Peyer's patch (tissue), 4 donors: ENCODE measurements at regions not wholly inside any gene's neighbourhood (a gene's known extent, or its start where the extent isn't known, plus 50 kb on each side); places are given as distances from the start of the nearest gene placed in this dataset.
"Not testable (repeated sequence)": the region's sequence is repeated elsewhere in the genome, so short reads cannot be mapped to it uniquely, and the experiment has no call there.

ENCODE experiments used
- DNase-seq, 3 donors: peaks; one replicate each; pipeline ENCODE4 v3.0.0-alpha.2; 2017 to 2019
- H3K27ac ChIP-seq, 4 donors: fragments of 200-600 bp; sonication (generic); one replicate each; pipeline ENCODE4 v1.5.1; 2016 to 2019
- H3K27me3 ChIP-seq, 2 donors: fragments of 200-600 bp; sonication (generic); one replicate each; pipeline ENCODE4 v1.5.1; 2019
- H3K36me3 ChIP-seq, 3 donors: fragments of 200-600 bp; sonication (generic); one replicate each; pipeline ENCODE4 v1.5.1; 2016 to 2019
- H3K4me1 ChIP-seq, 4 donors: fragments of 200-600 bp; sonication (generic); one replicate each; pipeline ENCODE4 v1.5.1; 2016 to 2019
- H3K4me3 ChIP-seq, 4 donors: fragments of 200-600 bp; sonication (generic); 1 replicate in 3 of 4; 2 replicates in 1 of 4; pipeline ENCODE4 v1.5.1; 2016 to 2019; ENCODE audit warnings: mild to moderate bottlenecking in 1 of 4
- H3K9me3 ChIP-seq, 4 donors: fragments of 200-600 bp; sonication (generic); one replicate each; pipeline ENCODE4 v1.5.1; 2016 to 2019; ENCODE audit warnings: mild to moderate bottlenecking in 1 of 4
- POLR2A ChIP-seq, 2 donors: fragments of 450-650 bp; IDR thresholded peaks; one replicate each; pipeline ENCODE4 v1.5.1; 2017; ENCODE audit warnings: antibody characterized with exemption in 2 of 2, mild to moderate bottlenecking in 2 of 2, moderate library complexity in 2 of 2
- TF ChIP-seq, protein P1 (sequence below), 6 experiments: fragments of 450-650 bp in 4 of 6; fragments of 200-600 bp in 2 of 6; sonication (generic) in 1 of 6; IDR thresholded peaks; one replicate each; pipeline ENCODE4 v1.5.1; 2017 to 2019; ENCODE audit warnings: antibody characterized with exemption in 6 of 6, mild to moderate bottlenecking in 3 of 6, moderate library complexity in 1 of 6

DNA sequence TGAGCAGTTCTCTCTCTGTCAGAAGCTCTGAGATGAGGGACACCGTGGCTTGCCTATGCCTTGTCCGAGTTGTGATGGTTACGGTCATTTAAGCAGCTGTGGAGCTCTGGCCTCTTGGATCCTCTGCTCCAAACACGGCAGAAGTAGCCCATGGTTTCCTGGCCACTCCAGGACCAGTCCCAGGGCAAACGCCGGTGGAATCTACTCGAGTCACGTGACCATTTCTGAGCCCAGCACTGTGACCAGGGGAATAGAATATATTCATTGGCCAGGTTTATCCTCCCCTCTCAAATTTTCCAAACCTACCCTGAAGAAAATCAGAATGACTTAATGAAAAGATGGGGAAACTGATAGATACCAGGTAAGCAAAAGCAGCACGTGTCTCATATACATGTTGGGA is 152.8 kb downstream of the TTLL2 start:
- no peak for DNase-seq
- no peaks in the 10 kb centered on the region for H3K9me3 ChIP-seq
- H3K36me3 ChIP-seq: no peaks in the 10 kb centered on the region
- H3K27me3 ChIP-seq: no peaks in the 10 kb centered on the region
- H3K4me1 ChIP-seq: no peaks in the 10 kb centered on the region
- TF ChIP-seq, protein P1, sequence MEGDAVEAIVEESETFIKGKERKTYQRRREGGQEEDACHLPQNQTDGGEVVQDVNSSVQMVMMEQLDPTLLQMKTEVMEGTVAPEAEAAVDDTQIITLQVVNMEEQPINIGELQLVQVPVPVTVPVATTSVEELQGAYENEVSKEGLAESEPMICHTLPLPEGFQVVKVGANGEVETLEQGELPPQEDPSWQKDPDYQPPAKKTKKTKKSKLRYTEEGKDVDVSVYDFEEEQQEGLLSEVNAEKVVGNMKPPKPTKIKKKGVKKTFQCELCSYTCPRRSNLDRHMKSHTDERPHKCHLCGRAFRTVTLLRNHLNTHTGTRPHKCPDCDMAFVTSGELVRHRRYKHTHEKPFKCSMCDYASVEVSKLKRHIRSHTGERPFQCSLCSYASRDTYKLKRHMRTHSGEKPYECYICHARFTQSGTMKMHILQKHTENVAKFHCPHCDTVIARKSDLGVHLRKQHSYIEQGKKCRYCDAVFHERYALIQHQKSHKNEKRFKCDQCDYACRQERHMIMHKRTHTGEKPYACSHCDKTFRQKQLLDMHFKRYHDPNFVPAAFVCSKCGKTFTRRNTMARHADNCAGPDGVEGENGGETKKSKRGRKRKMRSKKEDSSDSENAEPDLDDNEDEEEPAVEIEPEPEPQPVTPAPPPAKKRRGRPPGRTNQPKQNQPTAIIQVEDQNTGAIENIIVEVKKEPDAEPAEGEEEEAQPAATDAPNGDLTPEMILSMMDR (IDR thresholded peaks at IDR 0.05): no peak
- TF ChIP-seq POLR2A (IDR thresholded peaks at IDR 0.05): no peak
- no peak overlapping the region for H3K27ac ChIP-seq
- no peak overlapping the region for H3K4me3 ChIP-seq

DNA sequence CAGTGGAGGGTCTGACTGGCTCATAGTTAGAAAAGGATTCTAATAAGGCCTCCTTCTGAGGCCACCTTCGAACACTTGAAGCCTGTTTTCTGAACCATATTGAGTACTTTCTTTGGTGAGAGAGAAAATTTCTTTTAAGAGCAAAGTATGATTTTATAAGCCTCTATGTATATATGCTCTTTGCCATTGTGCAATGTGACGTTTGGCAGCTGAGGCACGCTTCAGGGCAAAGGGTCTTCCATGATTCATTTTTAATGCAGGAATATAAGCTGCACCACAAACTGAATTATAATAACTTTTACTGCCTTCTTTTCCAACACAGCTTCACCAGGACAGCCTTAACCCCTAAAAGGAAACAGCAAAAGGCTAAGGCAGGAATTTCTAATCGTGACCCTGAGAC is 154.4 kb downstream of the TTLL2 start:
- no peak for DNase-seq
- Histone ChIP-seq H3K36me3 (no peaks in the 10 kb centered on the region), H3K27ac (no peak overlapping the region), H3K27me3 (no peaks in the 10 kb centered on the region), H3K4me3 (no peak overlapping the region), H3K9me3 (no peaks in the 10 kb centered on the region), H3K4me1 (no peaks in the 10 kb centered on the region)
- TF ChIP-seq POLR2A (IDR thresholded peaks at IDR 0.05): no peak

DNA sequence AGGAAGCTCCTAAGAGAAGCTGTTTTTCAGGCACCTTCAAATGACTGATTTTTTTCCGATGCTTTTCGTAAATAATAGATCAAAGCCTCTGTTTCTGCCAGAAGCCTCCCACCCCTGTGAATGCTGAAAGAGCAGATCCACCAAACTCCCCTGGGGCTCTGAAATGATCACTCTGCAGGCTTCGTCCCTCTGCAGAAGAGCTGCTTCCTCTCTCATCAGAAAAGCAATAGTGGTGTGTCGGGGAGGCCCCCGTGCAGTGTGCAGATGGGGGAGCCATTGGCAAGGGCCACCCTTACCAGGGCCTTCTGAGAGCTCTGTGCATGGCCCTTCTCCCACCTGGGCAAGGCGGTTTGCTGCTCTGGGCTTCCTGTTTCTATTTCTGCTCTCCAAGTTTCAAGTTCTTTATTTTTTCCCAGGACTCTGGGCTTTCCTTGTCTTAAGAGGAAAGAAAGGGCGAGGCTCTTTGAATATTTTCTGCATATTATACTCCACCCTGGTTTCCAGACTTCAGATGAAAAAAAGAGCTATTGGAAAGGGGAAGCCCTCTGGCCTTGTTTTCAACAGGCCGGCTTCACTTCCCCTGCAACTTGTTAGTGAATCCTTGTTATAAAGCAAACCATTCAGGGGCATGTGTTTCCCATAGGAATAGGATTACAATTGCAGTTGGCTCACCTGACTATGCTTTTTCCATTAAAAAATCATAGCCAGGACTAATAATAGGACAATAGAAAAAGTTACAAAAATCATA is 155.2 kb downstream of the TTLL2 start:
- Histone ChIP-seq H3K27me3 (no peaks in the 10 kb centered on the region), H3K36me3 (no peaks in the 10 kb centered on the region), H3K27ac (no peak overlapping the region), H3K9me3 (no peaks in the 10 kb centered on the region), H3K4me3 (no peak overlapping the region), H3K4me1 (no peaks in the 10 kb centered on the region)
- DNase-seq: peak in 1 of 3 donors; percentile 27
- no peak for TF ChIP-seq POLR2A (IDR thresholded peaks at IDR 0.05)
- TF ChIP-seq, protein P1 (IDR thresholded peaks at IDR 0.05): no peak

DNA sequence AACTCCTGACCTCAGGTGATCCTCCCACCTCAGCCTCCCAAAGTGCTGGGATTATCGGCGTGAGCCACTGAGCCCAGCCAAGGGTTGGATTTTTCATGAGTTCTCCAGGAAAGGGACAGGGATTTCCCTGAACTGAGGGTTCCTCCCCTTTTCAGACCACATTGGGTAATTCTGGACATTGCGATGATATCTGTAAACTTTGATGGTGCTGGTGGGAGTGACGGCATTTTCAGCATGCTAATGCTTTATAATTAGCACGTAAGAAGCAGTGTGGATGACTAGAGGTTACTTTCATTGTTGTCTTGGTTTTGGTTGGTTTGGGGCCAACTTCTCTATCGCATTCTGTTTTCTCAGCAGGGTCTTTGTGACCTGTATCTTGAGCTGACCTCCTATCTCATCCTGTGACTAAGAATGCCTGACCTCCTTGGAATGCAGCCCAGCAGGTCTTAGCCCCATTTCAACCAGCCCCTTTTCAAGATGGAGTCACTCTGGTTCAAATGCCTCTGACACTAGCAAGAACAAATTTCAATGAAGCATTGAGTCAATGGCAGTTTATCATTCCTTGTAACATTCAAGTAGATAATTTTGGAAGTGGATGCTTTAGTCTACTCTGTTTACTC is 156.5 kb downstream of the TTLL2 start:
- peak in 1 of 3 donors; percentile 4 for DNase-seq
- TF ChIP-seq, protein P1 (IDR thresholded peaks at IDR 0.05): no peak
- no peak for TF ChIP-seq POLR2A (IDR thresholded peaks at IDR 0.05)
- Histone ChIP-seq H3K4me3 (no peak overlapping the region), H3K36me3 (no peaks in the 10 kb centered on the region), H3K27me3 (no peaks in the 10 kb centered on the region), H3K27ac (no peak overlapping the region), H3K4me1 (no peaks in the 10 kb centered on the region), H3K9me3 (no peaks in the 10 kb centered on the region)

DNA sequence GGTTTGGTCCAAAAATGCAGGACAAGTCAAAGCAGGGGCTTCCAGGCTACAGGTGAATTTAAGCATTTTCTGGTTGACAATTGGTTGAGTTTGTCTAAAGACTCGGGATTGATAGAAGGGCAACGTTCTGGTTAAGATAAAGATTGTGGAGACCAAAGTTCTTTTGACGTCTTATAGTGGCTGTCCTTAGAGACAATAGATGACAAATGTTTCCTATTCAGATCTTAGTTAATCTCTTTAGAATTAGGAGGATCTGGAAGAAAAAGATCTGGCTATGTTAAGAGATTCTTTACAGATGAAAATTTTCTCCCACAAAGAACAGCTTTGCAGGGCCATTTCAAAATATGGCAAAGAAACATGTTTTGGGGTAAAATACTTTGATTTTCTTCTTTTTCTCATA is 157.9 kb downstream of the TTLL2 start:
- not testable (repeated sequence) for H3K27me3 ChIP-seq, H3K4me3 ChIP-seq, H3K9me3 ChIP-seq

DNA sequence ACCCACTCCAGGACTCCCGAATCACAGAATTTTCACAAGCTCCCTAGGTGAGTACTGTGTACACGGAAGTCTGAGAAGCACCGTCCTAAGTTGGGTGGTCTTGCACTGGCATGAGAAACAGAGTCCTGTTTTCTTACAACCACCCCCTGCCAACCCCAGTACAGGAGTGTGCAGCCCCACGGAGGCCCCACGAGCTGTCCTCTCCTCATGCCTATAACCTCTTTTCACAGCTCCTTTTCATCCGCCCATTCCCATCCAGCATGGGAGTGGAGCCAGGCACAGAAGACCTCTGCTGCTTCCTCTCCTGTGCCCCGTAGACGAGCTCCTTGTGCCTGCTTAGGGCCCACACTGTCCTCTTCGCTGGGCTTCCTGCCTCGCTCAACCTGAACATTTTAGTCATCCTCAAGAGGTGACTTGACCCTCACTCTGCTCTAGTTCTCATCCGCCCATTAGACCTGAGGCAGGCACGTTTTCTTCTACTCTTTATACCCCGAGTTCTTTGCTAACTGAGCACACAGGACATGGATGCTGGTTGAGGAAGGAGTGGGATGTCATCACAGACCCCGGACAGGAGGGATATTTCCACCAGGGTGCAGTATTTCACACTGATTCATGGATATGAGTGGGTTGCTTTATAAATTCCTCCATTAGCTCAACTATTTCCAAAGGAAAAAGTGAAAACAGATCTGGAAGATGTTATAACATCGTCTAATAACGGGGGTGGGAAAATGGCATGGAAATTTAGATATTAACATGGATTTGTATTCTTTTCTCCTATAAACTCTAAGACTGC is 160.5 kb downstream of the TTLL2 start:
- TF ChIP-seq POLR2A (IDR thresholded peaks at IDR 0.05): no peak
- TF ChIP-seq, protein P1 (IDR thresholded peaks at IDR 0.05): peak in 3 of 6 experiments; percentile 41 to 49 (median 42)
- no peaks in the 10 kb centered on the region for H3K4me1 ChIP-seq
- no peak overlapping the region for H3K4me3 ChIP-seq
- H3K27ac ChIP-seq: no peak overlapping the region
- no peaks in the 10 kb centered on the region for H3K36me3 ChIP-seq
- H3K9me3 ChIP-seq: no peaks in the 10 kb centered on the region
- no peaks in the 10 kb centered on the region for H3K27me3 ChIP-seq
- DNase-seq: peak in 1 of 3 donors; percentile 43

More for the DNA sequence above, 157.9 kb downstream of the TTLL2 start:
- H3K27ac ChIP-seq, DNase-seq, H3K4me1 ChIP-seq, H3K36me3 ChIP-seq: not testable (repeated sequence)
